Fibroblast of pulmonary artery (primary cell): ENCODE measurements at regions not wholly inside any gene's neighbourhood (a gene's known extent, or its start where the extent isn't known, plus 50 kb on each side); places are given as distances from the start of the nearest gene placed in this dataset.

ENCODE experiments used
- DNase-seq: peaks from one replicate; pipeline ENCODE4 v3.0.0-alpha.2; 2010; ENCODE audit warnings: low read depth
- H3K4me3 ChIP-seq: replicated peaks from 2 replicates; pipeline ENCODE4 v1.5.1; 2011; ENCODE audit warnings: low read depth, mild to moderate bottlenecking, control low read depth, low read length, moderate library complexity
- CTCF ChIP-seq: IDR thresholded peaks from 2 replicates; pipeline ENCODE4 v1.5.1; 2011; ENCODE audit warnings: mild to moderate bottlenecking, control low read depth, low read length, inconsistent platforms; ENCODE audit errors: missing control alignments

GRCh38 chr13:106786006-106786563, 218.1 kb upstream of the ARGLU1 start:
- no peak for TF ChIP-seq CTCF
- no peak for DNase-seq

GRCh38 chr13:106774621-106775020, 206.7 kb upstream of the ARGLU1 start:
- TF ChIP-seq CTCF = no peak
- no peak overlapping the region for H3K4me3 ChIP-seq
- no peak for DNase-seq

More at GRCh38 chr13:106786006-106786563, 218.1 kb upstream of the ARGLU1 start:
- no peak overlapping the region for H3K4me3 ChIP-seq

- DNase-seq = no peak
These were observed 204.2 kb upstream of the ARGLU1 start for GRCh38 chr13:106772006-106772601.

GRCh38 chr13:106768991-106769390, 201.1 kb upstream of the ARGLU1 start:
- no peak for TF ChIP-seq CTCF
- DNase-seq = no peak
- no peak overlapping the region for H3K4me3 ChIP-seq

More at GRCh38 chr13:106772006-106772601, 204.2 kb upstream of the ARGLU1 start:
- no peak for TF ChIP-seq CTCF
- H3K4me3 ChIP-seq = no peak overlapping the region

GRCh38 chr13:106762708-106763107, 194.8 kb upstream of the ARGLU1 start:
- TF ChIP-seq CTCF = no peak
- DNase-seq = no peak

GRCh38 chr13:106756446-106756845, 188.5 kb upstream of the ARGLU1 start:
- no peak for TF ChIP-seq CTCF
- DNase-seq = no peak
- H3K4me3 ChIP-seq = no peak overlapping the region

More at GRCh38 chr13:106762708-106763107, 194.8 kb upstream of the ARGLU1 start:
- no peak overlapping the region for H3K4me3 ChIP-seq

GRCh38 chr13:106755542-106755941, 187.6 kb upstream of the ARGLU1 start:
- H3K4me3 ChIP-seq = no peak overlapping the region
- no peak for DNase-seq
- TF ChIP-seq CTCF = no peak
